ENCODE measurements at regions not wholly inside any gene's neighbourhood (a gene's known extent, or its start where the extent isn't known, plus 50 kb on each side); places are given as distances from the start of the nearest gene placed in this dataset.
"Not testable (repeated sequence)": the region's sequence is repeated elsewhere in the genome, so short reads cannot be mapped to it uniquely, and the experiment has no call there.

DNA sequence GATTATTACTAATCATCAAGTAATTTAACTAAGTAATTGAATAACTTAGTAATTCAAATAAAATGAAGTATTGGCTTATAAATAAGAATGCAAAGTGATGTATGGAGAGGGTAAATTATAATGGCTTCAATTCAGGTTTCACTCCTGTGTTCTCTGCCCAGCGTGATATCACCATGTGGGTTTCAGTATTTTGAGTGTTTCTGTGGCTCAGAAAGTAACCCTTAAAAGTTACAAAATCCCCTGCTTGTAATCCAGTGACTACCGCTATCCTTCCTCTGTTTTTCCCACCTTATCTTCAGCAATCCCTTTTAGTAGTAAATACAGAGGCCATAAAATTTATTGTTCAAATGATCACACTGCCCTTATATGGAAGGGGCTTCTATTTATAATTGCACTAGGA, 316.4 kb upstream of the CFAP20DC start:
- DNase-seq (ENCODE audit: low read depth), result no peak

DNA sequence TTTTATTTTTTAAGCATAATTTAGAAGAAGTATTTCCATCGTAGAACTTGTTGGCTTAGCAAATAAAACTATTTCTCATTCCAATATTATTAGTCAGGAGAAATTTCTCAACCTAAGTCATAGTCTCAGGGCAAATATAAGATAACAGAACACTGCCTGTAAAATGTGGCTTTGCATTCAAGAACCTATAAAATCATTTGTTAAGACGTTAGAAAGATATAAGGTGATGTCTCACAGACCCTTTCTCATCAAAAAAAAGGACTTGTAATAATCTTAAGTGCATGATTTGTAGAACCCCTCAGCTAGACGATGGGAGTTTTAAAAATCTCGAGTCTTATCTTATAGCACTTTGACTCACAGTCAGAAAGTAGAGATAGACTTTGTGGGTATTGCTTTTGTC, 314.7 kb upstream of the CFAP20DC start:
- DNase-seq (ENCODE audit: low read depth), result peak; percentile 2

DNA sequence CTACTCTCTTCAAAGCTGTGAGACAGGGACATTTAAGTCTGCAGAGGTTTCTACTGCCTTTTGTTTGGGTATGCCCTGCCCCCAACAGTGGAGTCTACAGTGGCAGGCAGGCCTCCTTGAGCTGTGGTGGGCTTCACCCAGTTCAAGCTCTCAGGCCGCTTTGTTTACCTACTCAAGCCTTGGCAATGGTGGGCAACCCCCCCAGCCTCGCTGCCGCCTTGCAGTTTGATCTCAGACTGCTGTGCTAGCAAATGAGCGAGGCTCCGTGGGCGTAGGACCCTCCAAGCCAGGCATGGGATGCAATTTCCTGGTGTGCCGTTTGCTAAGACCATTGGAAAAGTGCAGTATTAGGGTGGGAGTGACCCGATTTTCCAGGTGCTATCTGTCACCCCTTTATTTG, 310.5 kb upstream of the CFAP20DC start:
- DNase-seq (ENCODE audit: low read depth), result not testable (repeated sequence)

DNA sequence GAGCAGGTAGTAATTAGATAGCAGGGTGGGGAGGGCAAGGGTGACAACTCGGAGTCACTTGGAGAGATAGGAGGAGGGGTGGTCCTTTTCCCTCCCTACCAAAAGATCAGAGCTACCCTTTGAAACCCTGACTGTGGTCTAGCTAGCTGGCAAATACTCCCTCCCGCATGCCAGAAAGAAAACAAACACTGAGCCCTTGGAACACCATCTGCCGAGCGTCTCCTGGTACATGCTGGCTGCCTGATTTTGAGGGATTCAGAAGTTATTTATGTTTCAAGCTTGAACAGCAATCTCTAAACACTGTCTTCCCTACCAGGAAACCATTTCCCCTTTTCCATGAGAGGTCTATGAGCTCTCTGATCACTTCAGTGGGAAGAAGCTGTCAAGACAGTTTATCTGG, 291.6 kb upstream of the CFAP20DC start:
- no peak for DNase-seq (ENCODE audit: low read depth)

- DNase-seq (ENCODE audit: low read depth), result no peak
Measured at GRCh38 chr3:59339818-59340217, 290.0 kb upstream of the CFAP20DC start.

DNA sequence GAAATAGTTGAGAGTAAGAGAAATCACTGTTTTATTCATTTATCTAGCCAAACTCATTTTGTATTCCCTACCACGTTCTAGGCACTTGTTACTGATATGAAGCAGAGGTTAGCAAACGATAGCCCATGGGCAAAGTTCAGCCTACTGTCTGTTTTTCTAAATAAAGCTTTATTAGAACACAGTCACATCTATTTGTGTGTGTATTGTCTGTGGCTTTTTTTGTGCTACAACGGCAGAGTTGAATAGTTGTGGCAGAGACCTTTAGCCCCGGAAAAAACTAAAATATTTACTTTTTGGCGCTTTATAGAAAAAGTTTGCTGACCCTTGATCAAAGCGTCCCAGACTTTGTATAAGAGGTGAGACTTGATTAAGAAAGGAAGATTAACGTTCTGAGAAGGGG, 289.1 kb upstream of the CFAP20DC start:
- DNase-seq (ENCODE audit: low read depth), result no peak

GRCh38 chr3:59335338-59335737, 285.5 kb upstream of the CFAP20DC start:
- no peak for DNase-seq (ENCODE audit: low read depth)

DNA sequence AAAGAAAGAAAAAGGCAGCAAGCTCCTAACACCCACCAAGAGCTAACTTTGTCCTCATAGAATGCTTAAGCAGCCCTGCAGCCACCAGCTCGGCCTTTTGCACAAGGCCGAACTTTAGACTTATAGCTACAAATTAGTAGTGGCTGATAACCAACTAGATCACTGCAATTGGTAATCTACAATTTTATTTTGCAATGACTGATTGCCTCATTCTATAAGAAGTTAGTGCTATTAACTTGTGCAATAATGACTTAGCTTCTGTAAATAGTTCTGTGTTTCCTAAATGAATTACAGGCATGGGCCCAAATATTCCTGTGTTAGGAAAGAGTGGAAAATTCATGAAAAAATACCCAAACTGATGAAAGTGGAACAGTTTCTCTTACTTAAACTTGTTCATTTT, 284.8 kb upstream of the CFAP20DC start:
- DNase-seq (ENCODE audit: low read depth), result no peak

DNA sequence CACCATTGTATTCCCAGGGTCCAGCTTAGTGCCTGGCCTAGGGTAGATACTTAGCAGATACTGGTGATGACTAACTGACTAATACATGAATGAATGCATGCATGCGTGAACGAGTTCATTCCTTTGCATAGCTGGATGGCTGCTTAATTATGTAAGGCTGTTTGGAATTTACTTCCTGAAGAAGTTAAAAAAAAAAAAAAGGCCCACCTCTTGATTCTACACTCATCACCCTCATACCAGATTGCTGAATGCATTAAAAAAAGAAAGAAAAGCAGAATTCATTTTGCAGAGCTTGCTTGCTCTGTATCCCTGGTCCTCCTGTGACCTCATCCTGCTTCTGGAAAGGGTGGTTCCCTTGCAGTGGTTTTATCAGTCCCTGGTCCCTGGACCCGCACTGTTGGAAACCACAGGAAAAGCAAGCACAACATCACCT, 277.6 kb upstream of the CFAP20DC start:
- no peak for DNase-seq (ENCODE audit: low read depth)

DNA sequence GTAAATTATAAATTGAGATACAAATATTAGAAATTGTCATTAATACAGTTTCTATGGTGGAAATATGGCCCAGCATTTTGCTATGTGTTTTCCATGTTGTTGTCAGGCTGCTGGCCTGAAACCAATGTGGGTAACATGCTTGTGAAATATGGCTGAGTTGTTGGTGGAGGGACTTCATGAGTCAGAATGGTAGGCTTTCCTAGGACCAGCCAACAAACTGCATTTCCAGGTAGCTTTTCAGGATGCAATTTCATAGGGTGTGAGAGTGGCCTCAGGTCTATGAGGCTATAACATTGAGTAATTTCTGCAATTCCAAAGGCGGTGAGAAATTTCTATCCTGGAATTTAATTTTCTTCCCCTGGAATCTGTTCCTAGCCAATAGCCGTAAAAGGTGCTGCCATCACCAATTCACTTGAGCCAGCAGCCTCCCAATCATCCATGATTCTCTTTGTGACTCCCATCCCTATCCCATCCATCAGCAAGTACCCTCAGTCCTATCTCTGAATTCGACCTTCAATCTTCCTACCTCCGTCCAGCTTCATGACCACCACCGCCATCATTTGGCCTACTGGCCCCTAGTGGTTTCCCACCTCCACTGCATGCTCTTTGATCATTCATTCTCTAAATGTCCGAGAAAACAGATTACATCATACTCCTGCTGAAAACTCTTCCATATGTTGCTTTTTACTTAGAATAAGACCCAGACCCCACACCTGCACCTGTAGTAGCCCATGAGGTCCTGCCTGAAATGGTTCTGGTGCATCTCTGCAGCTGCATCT, 276.6 kb upstream of the CFAP20DC start:
- no peak for DNase-seq (ENCODE audit: low read depth)

GRCh38 chr3:59321881-59322540, 272.2 kb upstream of the CFAP20DC start:
- DNase-seq (ENCODE audit: low read depth), result no peak

DNA sequence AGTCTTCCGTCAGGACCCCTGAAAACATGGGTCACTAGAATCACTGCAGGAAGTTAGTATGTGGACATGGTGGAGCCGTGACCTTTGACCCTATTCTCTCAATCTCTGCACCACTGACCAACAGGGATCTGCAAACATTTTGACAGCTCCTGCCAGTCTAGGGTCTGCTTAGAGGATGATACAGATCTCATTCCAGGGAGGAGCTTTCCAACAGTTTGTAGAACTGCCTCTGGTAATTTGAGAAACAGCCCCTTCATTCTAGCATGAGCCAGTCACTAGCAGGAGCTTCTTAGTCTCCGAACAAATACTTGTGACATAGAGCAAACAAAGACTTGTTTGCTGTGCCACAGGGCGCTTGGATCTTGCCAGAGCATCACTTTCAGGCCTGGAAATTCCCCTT, 270.3 kb upstream of the CFAP20DC start:
- no peak for DNase-seq (ENCODE audit: low read depth)

- DNase-seq (ENCODE audit: low read depth), result no peak
Measured at GRCh38 chr3:59319442-59319841, 269.6 kb upstream of the CFAP20DC start.

- DNase-seq (ENCODE audit: low read depth), result no peak
Measured at GRCh38 chr3:59318881-59319280, 269.1 kb upstream of the CFAP20DC start.

- no peak for DNase-seq (ENCODE audit: low read depth)
Measured at GRCh38 chr3:59317386-59317785, 267.6 kb upstream of the CFAP20DC start.

DNA sequence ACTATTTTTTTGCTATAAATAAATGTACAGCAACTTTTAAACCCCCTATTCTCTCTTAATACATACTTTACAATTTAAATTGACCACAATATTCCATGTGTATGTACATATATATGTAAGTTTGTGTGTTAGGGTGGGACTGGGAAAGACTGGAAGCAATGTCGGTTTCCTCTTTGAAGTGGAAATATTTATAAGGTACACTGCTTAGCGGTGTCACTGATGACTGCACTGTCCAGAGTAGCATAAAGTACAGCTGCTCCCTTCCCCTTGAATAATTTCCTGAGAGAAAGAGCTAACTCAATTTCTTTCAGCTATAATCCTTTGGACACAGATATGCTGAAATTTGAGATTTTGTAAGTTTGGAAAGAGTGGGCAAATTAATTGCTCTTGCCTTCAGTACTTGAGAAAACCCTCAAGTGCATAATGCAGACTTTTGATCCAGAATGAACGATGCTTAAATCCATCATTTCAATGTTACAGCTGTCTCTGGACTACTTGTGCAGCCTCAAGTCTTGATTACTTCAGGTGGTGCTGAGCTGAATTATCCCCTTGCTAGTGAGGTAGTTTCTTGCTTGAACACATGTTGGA, 267.0 kb upstream of the CFAP20DC start:
- DNase-seq (ENCODE audit: low read depth), result no peak

DNA sequence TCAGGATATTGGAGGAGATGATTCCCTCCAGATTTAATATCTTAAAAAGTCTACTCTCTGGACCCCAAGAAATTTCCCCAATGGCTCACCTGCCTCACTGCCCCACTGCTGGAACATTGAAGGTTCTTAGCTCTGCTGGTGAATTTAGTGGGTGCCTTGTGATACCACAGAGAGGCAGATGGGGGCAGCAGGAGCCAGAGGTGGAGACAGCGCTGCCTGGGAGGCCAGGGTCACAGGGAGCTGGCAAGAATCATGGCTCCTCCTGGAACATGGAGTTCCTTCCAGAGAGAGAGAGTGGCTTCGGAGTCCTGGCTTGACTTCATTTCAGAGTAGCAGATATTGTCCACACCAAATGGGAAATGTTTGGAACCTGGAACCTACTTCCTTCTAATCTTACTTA, 263.5 kb upstream of the CFAP20DC start:
- peak; percentile 41 for DNase-seq (ENCODE audit: low read depth)

- no peak for DNase-seq (ENCODE audit: low read depth)
Measured at GRCh38 chr3:59311231-59311630, 261.4 kb upstream of the CFAP20DC start.

DNA sequence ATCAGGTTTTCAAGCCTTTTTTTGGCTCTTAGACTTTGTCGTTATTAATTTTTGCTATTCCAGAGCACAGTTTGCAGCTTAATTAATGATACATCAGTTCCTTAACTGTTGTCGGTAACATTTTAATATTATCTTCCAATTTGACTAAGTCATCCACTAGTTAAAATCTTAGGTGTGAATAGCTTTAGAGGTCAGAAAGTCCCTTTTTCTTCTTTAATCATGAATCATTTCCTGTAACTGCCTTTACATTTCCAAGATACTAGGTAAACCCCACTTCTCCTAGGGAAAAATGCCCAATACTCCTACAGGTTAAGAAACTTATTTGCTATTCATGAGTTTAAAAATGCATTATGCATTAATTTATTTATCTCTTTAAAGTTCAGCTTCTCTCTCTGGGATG, 260.9 kb upstream of the CFAP20DC start:
- DNase-seq (ENCODE audit: low read depth), result no peak

- no peak for DNase-seq (ENCODE audit: low read depth)
Measured at GRCh38 chr3:59308684-59309083, 258.9 kb upstream of the CFAP20DC start.

DNA sequence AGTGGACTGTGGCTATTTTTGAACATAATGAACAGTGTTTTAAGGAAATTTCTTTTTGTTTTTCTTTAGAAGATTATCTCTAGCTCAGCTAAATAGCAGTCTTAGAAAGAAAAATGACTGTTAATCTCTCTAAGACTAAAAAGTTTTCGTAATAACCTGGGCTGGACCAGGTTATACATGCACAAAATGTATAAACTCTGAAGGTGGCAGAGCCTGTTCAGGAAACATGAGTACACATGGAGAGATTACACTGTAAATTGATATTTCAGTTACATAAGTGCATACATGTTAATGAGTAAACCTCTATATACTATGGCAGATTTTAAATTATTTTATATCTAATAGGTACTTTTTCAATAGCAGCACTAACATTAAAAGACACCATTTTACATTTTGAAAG, 258.2 kb upstream of the CFAP20DC start:
- DNase-seq (ENCODE audit: low read depth), result no peak

DNA sequence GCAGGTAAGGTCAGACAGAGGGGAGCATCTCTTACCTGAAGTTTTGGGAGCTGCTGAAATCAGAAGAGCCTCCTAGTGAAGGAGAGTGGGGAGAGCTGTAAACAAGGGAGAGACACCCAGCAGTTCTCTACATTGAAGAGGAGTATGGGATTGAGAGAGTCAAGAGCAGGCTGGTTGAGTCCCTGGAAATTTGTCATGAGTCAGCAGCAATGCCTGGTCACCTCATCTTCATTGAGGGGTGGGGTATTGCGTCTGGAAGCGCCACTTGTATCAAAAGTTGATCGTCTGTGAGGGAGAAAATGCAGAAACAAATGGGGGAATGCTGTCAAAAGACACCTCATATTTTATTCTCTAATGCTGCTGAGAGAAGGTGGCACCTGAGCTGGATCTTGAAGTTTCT, 256.6 kb upstream of the CFAP20DC start:
- DNase-seq (ENCODE audit: low read depth), result no peak

GRCh38 chr3:59304296-59304695, 254.5 kb upstream of the CFAP20DC start:
- DNase-seq (ENCODE audit: low read depth), result no peak
